ENCODE measurements at regions not wholly inside any gene's neighbourhood (a gene's known extent, or its start where the extent isn't known, plus 50 kb on each side); places are given as distances from the start of the nearest gene placed in this dataset.
"Not testable (repeated sequence)": the region's sequence is repeated elsewhere in the genome, so short reads cannot be mapped to it uniquely, and the experiment has no call there.

- DNase-seq (ENCODE audit: low read depth) = not testable (repeated sequence)
These were observed 52.5 kb upstream of the CCDC71L start for GRCh38 chr7:106713452-106713851.

- not testable (repeated sequence) for DNase-seq (ENCODE audit: low read depth)
These were observed 53.9 kb upstream of the CCDC71L start for GRCh38 chr7:106714590-106715442.

- no peak for DNase-seq (ENCODE audit: low read depth)
These were observed 54.8 kb upstream of the CCDC71L start for GRCh38 chr7:106715730-106716129.

GRCh38 chr7:106717254-106717954 lies 56.4 kb upstream of the CCDC71L start:
- DNase-seq (ENCODE audit: low read depth) = no peak

GRCh38 chr7:106717955-106718871 lies 57.3 kb upstream of the CCDC71L start:
- DNase-seq (ENCODE audit: low read depth) = peak; percentile 29

GRCh38 chr7:106720641-106721040 lies 59.7 kb upstream of the CCDC71L start:
- no peak for DNase-seq (ENCODE audit: low read depth)

- DNase-seq (ENCODE audit: low read depth) = no peak
These were observed 61.1 kb upstream of the CCDC71L start for GRCh38 chr7:106721816-106722785.

GRCh38 chr7:106723398-106723797 lies 62.4 kb upstream of the CCDC71L start:
- no peak for DNase-seq (ENCODE audit: low read depth)

- no peak for DNase-seq (ENCODE audit: low read depth)
These were observed 68.9 kb upstream of the CCDC71L start for GRCh38 chr7:106729720-106730385.

GRCh38 chr7:106731187-106731586 lies 70.2 kb upstream of the CCDC71L start:
- no peak for DNase-seq (ENCODE audit: low read depth)

GRCh38 chr7:106731646-106732444 lies 70.9 kb upstream of the CCDC71L start:
- DNase-seq (ENCODE audit: low read depth) = no peak

- no peak for DNase-seq (ENCODE audit: low read depth)
These were observed 74.7 kb upstream of the CCDC71L start for GRCh38 chr7:106735637-106736036.

GRCh38 chr7:106736123-106736507 lies 75.2 kb upstream of the CCDC71L start:
- no peak for DNase-seq (ENCODE audit: low read depth)

- DNase-seq (ENCODE audit: low read depth) = peak; percentile 15
These were observed 75.7 kb upstream of the CCDC71L start for GRCh38 chr7:106736508-106737201.

- DNase-seq (ENCODE audit: low read depth) = no peak
These were observed 76.2 kb upstream of the CCDC71L start for GRCh38 chr7:106737202-106737562.

GRCh38 chr7:106740806-106741205 lies 79.8 kb upstream of the CCDC71L start:
- DNase-seq (ENCODE audit: low read depth) = no peak

- DNase-seq (ENCODE audit: low read depth) = no peak
These were observed 83.7 kb upstream of the CCDC71L start for GRCh38 chr7:106744563-106745091.

GRCh38 chr7:106747301-106747700 lies 86.3 kb upstream of the CCDC71L start:
- not testable (repeated sequence) for DNase-seq (ENCODE audit: low read depth)

GRCh38 chr7:106747804-106748203 lies 86.8 kb upstream of the CCDC71L start:
- DNase-seq (ENCODE audit: low read depth) = no peak

Data from T follicular helper cell (primary cell).